HepG2 (cell line): ENCODE measurements at regions not wholly inside any gene's neighbourhood (a gene's known extent, or its start where the extent isn't known, plus 50 kb on each side); places are given as distances from the start of the nearest gene placed in this dataset.

Experiments used
- CCAR2 ChIP-seq: fragments of 200-400 bp; formaldehyde crosslinking; optimal IDR thresholded peaks from 2 replicates; pipeline ENCODE3; 2018; ENCODE audit warnings: low read depth, mild to moderate bottlenecking, low read length, moderate library complexity
- CREM ChIP-seq, 2 experiments: sonication (generic) in 1 of 2; formaldehyde crosslinking in 1 of 2; IDR thresholded peaks; 2 replicates each; pipeline versions ENCODE4 v1.4.0 to v1.6.1; 2016 to 2020; ENCODE audit warnings: antibody characterized with exemption in 1 of 2, mild to moderate bottlenecking in 1 of 2, missing genetic modification reagents in 1 of 2
- FOXO1 ChIP-seq: sonication (generic); formaldehyde crosslinking; IDR thresholded peaks from 2 replicates; pipeline ENCODE4 v1.4.0; 2020; ENCODE audit warnings: missing genetic modification reagents
- SAFB2 ChIP-seq: sonication (generic); formaldehyde crosslinking; IDR thresholded peaks from 2 replicates; pipeline ENCODE4 v1.5.1; 2020; ENCODE audit warnings: missing genetic modification reagents, low read depth, mild to moderate bottlenecking, borderline replicate concordance
- XBP1 ChIP-seq: sonication (generic); formaldehyde crosslinking; IDR thresholded peaks from 2 replicates; pipeline ENCODE4 v1.5.0; 2020; ENCODE audit warnings: missing genetic modification reagents
- ZSCAN20 ChIP-seq: sonication (generic); formaldehyde crosslinking; IDR thresholded peaks from 2 replicates; pipeline ENCODE4 v1.4.0; 2020; ENCODE audit warnings: missing genetic modification reagents, mild to moderate bottlenecking, borderline replicate concordance
- TF ChIP-seq, protein P1 (sequence below), 2 experiments: IDR thresholded peaks; 2 replicates each; pipeline ENCODE4 v1.6.1; 2011 to 2012; ENCODE audit warnings: low read length in 2 of 2, borderline replicate concordance in 1 of 2, low read depth in 1 of 2, mild to moderate bottlenecking in 1 of 2, moderate library complexity in 1 of 2
- TF ChIP-seq, protein P2 (sequence below): sonication (generic); formaldehyde crosslinking; IDR thresholded peaks from 2 replicates; pipeline ENCODE4 v1.8.0; 2022; ENCODE audit warnings: missing genetic modification reagents, mild to moderate bottlenecking, borderline replicate concordance
- TF ChIP-seq, protein P3 (sequence below): IDR thresholded peaks from 2 replicates; pipeline ENCODE4 v1.6.1; 2016
- TF ChIP-seq, protein P4 (sequence below): sonication (generic); formaldehyde crosslinking; IDR thresholded peaks from 2 replicates; pipeline ENCODE4 v1.5.0; 2020; ENCODE audit warnings: mild to moderate bottlenecking, missing genetic modification reagents, moderate library complexity
- TF ChIP-seq, protein P5 (sequence below), 2 experiments: fragments of 450-650 bp in 1 of 2; sonication (generic) in 1 of 2; formaldehyde crosslinking in 1 of 2; IDR thresholded peaks; 2 replicates each; pipeline versions ENCODE4 v1.6.1 to v1.8.0; 2016 to 2022; ENCODE audit warnings: antibody characterized with exemption in 1 of 2, mild to moderate bottlenecking in 1 of 2, missing genetic modification reagents in 1 of 2
- TF ChIP-seq, protein P6 (sequence below): IDR thresholded peaks from 2 replicates; pipeline ENCODE4 v1.6.1; 2016; ENCODE audit warnings: mild to moderate bottlenecking

DNA sequence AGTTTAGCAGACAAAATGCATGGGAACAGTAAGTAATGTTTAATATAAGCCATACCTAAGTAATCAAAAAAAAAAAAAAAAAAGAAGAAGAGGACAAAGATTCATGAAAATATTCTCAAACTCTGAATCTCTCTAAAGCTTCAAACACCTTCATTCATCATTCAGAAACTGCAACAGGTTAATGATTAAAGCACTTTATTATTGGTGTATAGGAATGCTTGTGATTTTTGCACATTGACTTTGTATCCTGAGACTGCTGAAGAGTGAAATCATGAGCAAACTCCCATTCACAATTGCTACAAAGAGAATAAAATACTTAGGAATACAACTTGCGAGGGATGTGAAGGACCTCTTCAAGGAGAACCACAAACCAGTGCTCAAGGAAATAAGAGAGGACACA lies 278.4 kb upstream of the DCN start:
- TF ChIP-seq, protein P1, sequence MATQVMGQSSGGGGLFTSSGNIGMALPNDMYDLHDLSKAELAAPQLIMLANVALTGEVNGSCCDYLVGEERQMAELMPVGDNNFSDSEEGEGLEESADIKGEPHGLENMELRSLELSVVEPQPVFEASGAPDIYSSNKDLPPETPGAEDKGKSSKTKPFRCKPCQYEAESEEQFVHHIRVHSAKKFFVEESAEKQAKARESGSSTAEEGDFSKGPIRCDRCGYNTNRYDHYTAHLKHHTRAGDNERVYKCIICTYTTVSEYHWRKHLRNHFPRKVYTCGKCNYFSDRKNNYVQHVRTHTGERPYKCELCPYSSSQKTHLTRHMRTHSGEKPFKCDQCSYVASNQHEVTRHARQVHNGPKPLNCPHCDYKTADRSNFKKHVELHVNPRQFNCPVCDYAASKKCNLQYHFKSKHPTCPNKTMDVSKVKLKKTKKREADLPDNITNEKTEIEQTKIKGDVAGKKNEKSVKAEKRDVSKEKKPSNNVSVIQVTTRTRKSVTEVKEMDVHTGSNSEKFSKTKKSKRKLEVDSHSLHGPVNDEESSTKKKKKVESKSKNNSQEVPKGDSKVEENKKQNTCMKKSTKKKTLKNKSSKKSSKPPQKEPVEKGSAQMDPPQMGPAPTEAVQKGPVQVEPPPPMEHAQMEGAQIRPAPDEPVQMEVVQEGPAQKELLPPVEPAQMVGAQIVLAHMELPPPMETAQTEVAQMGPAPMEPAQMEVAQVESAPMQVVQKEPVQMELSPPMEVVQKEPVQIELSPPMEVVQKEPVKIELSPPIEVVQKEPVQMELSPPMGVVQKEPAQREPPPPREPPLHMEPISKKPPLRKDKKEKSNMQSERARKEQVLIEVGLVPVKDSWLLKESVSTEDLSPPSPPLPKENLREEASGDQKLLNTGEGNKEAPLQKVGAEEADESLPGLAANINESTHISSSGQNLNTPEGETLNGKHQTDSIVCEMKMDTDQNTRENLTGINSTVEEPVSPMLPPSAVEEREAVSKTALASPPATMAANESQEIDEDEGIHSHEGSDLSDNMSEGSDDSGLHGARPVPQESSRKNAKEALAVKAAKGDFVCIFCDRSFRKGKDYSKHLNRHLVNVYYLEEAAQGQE (IDR thresholded peaks at IDR 0.05; ENCODE audit: borderline replicate concordance in 1 of 2, low read depth in 1 of 2, low read length in 2 of 2): no peak
- TF ChIP-seq, protein P2, sequence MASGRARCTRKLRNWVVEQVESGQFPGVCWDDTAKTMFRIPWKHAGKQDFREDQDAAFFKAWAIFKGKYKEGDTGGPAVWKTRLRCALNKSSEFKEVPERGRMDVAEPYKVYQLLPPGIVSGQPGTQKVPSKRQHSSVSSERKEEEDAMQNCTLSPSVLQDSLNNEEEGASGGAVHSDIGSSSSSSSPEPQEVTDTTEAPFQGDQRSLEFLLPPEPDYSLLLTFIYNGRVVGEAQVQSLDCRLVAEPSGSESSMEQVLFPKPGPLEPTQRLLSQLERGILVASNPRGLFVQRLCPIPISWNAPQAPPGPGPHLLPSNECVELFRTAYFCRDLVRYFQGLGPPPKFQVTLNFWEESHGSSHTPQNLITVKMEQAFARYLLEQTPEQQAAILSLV (CRISPR knock-in tag): no peak
- TF ChIP-seq, protein P3, sequence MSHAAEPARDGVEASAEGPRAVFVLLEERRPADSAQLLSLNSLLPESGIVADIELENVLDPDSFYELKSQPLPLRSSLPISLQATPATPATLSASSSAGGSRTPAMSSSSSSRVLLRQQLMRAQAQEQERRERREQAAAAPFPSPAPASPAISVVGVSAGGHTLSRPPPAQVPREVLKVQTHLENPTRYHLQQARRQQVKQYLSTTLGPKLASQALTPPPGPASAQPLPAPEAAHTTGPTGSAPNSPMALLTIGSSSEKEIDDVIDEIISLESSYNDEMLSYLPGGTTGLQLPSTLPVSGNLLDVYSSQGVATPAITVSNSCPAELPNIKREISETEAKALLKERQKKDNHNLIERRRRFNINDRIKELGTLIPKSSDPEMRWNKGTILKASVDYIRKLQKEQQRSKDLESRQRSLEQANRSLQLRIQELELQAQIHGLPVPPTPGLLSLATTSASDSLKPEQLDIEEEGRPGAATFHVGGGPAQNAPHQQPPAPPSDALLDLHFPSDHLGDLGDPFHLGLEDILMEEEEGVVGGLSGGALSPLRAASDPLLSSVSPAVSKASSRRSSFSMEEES (CRISPR knock-in tag): no peak
- no peak for TF ChIP-seq XBP1 (CRISPR knock-in tag)
- no peak for TF ChIP-seq FOXO1 (CRISPR knock-in tag)
- TF ChIP-seq, protein P4, sequence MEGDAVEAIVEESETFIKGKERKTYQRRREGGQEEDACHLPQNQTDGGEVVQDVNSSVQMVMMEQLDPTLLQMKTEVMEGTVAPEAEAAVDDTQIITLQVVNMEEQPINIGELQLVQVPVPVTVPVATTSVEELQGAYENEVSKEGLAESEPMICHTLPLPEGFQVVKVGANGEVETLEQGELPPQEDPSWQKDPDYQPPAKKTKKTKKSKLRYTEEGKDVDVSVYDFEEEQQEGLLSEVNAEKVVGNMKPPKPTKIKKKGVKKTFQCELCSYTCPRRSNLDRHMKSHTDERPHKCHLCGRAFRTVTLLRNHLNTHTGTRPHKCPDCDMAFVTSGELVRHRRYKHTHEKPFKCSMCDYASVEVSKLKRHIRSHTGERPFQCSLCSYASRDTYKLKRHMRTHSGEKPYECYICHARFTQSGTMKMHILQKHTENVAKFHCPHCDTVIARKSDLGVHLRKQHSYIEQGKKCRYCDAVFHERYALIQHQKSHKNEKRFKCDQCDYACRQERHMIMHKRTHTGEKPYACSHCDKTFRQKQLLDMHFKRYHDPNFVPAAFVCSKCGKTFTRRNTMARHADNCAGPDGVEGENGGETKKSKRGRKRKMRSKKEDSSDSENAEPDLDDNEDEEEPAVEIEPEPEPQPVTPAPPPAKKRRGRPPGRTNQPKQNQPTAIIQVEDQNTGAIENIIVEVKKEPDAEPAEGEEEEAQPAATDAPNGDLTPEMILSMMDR (CRISPR knock-in tag): no peak
- no peak for TF ChIP-seq ZSCAN20 (CRISPR knock-in tag)
- TF ChIP-seq, protein P5, sequence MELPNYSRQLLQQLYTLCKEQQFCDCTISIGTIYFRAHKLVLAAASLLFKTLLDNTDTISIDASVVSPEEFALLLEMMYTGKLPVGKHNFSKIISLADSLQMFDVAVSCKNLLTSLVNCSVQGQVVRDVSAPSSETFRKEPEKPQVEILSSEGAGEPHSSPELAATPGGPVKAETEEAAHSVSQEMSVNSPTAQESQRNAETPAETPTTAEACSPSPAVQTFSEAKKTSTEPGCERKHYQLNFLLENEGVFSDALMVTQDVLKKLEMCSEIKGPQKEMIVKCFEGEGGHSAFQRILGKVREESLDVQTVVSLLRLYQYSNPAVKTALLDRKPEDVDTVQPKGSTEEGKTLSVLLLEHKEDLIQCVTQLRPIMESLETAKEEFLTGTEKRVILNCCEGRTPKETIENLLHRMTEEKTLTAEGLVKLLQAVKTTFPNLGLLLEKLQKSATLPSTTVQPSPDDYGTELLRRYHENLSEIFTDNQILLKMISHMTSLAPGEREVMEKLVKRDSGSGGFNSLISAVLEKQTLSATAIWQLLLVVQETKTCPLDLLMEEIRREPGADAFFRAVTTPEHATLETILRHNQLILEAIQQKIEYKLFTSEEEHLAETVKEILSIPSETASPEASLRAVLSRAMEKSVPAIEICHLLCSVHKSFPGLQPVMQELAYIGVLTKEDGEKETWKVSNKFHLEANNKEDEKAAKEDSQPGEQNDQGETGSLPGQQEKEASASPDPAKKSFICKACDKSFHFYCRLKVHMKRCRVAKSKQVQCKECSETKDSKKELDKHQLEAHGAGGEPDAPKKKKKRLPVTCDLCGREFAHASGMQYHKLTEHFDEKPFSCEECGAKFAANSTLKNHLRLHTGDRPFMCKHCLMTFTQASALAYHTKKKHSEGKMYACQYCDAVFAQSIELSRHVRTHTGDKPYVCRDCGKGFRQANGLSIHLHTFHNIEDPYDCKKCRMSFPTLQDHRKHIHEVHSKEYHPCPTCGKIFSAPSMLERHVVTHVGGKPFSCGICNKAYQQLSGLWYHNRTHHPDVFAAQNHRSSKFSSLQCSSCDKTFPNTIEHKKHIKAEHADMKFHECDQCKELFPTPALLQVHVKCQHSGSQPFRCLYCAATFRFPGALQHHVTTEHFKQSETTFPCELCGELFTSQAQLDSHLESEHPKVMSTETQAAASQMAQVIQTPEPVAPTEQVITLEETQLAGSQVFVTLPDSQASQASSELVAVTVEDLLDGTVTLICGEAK (IDR thresholded peaks at IDR 0.05): no peak
- TF ChIP-seq, protein P5 (CRISPR knock-in tag; IDR thresholded peaks at IDR 0.05): no peak
- TF ChIP-seq, protein P6, sequence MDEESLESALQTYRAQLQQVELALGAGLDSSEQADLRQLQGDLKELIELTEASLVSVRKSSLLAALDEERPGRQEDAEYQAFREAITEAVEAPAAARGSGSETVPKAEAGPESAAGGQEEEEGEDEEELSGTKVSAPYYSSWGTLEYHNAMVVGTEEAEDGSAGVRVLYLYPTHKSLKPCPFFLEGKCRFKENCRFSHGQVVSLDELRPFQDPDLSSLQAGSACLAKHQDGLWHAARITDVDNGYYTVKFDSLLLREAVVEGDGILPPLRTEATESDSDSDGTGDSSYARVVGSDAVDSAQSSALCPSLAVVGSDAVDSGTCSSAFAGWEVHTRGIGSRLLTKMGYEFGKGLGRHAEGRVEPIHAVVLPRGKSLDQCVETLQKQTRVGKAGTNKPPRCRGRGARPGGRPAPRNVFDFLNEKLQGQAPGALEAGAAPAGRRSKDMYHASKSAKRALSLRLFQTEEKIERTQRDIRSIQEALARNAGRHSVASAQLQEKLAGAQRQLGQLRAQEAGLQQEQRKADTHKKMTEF (CRISPR knock-in tag): no peak
- TF ChIP-seq CCAR2: no peak
- no peak for TF ChIP-seq CREM (IDR thresholded peaks at IDR 0.05)
- TF ChIP-seq CREM (CRISPR knock-in tag; IDR thresholded peaks at IDR 0.05): no peak
- TF ChIP-seq SAFB2 (CRISPR knock-in tag): no peak
